Upper lobe of right lung (tissue), 1 donor: ENCODE measurements at regions not wholly inside any gene's neighbourhood (a gene's known extent, or its start where the extent isn't known, plus 50 kb on each side); places are given as distances from the start of the nearest gene placed in this dataset.

Experiments used
- ATAC-seq: fragments of 200-7000 bp; cut with Tn5 transposase; one replicate; pipeline ENCODE4 v1.9.1; 2020; ENCODE audit warnings: mild to moderate bottlenecking, moderate library complexity
- DNase-seq: peaks from one replicate; pipeline ENCODE4 v3.0.0-alpha.2; 2020
- H3K27ac ChIP-seq: fragments of 200-600 bp; one replicate; pipeline ENCODE4 v1.8.0; 2022
- H3K27me3 ChIP-seq: fragments of 200-600 bp; one replicate; pipeline ENCODE4 v1.8.0; 2022; ENCODE audit warnings: mild to moderate bottlenecking
- H3K36me3 ChIP-seq: fragments of 200-600 bp; one replicate; pipeline ENCODE4 v1.8.0; 2022
- H3K4me1 ChIP-seq: fragments of 200-600 bp; one replicate; pipeline ENCODE4 v1.8.0; 2022
- H3K4me3 ChIP-seq: fragments of 200-600 bp; one replicate; pipeline ENCODE4 v1.8.0; 2022; ENCODE audit warnings: mild to moderate bottlenecking
- H3K9me3 ChIP-seq: fragments of 200-600 bp; one replicate; pipeline ENCODE4 v1.8.0; 2022
- CTCF ChIP-seq: fragments of 200-600 bp; IDR thresholded peaks from one replicate; pipeline ENCODE4 v1.8.0; 2022; ENCODE audit warnings: antibody characterized with exemption
- intact Hi-C: fragments of 100-400 bp; cut with DNase I; formaldehyde crosslinking; loops from one replicate; pipeline ENCODE4 v1.11.0; 2022
- donor health status: DM: no; HTN: yes; CAD: no; lungs with severe emphysema.

DNA sequence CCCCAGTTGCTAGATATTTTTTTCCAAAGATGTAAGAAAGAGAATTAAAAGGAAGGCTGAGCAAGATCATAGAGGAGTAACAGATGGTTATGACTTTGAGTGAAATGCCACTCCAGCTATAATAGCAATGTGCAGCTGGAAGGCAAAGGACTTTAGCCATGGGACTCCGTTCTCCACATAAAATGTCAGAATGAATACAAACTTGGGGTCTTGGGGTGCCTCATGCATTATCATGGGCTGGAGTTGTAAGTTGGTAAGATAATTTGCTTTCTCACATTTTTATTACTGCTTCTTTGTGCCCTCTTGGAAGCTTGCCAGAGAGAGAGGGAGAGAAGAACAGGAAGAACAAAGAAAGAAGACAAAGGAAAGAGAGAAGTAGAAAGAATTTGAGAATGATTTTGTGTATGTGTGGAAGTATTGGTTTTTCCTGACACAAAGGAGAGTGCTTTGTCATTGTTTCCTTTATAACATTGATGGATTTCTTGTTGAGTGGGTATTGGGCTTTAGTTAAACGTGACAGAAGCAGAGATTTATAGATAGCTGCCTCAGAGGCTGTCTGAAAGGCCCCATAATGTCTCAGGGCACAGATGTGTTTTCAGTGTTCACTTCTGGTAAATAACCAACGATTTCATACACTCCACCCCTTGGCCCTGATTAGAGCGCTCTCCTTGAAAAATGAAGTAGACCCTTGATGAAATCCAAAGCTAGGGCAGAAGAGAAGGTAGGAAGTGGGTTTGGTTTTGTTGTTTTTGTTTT lies 715.3 kb downstream of the NR2F2 start:
- Histone ChIP-seq H3K36me3 (no peaks in the 10 kb centered on the region), H3K4me3 (no peak overlapping the region), H3K27me3 (no peaks in the 10 kb centered on the region), H3K4me1 (no peaks in the 10 kb centered on the region), H3K9me3 (no peaks in the 10 kb centered on the region), H3K27ac (no peak overlapping the region)
- intact Hi-C loops, result no loop called here
- TF ChIP-seq CTCF, result no peak
- DNase-seq, result no peak
- ATAC-seq, result no peak

GRCh38 chr15:97052513-97052912 lies 722.0 kb downstream of the NR2F2 start:
- Histone ChIP-seq H3K27ac (no peak overlapping the region), H3K4me1 (no peaks in the 10 kb centered on the region), H3K4me3 (no peak overlapping the region), H3K9me3 (no peaks in the 10 kb centered on the region), H3K27me3 (no peaks in the 10 kb centered on the region), H3K36me3 (no peaks in the 10 kb centered on the region)
- DNase-seq, result no peak
- intact Hi-C loops, result no loop called here
- TF ChIP-seq CTCF, result no peak
- ATAC-seq, result no peak

DNA sequence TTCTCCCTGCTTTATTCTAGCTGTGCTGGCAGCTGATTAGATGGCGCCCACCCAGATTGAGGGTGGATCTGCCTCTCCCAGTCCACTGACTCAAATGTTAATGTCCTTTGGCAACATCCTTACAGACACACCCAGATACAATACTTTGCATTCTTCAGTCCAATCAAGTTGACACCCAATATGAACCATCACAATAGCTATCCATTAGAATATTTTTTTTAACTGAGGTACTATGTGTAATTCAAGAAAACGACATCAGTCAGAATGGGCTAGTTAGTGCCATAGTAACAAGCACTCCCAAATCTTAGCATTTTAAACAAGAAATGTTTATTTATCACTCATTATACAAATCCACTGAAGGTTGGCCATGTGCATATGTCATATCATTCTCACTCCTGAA lies 723.1 kb downstream of the NR2F2 start:
- DNase-seq (no peak), ATAC-seq (no peak)
- H3K4me1 ChIP-seq, result no peaks in the 10 kb centered on the region
- H3K9me3 ChIP-seq, result no peaks in the 10 kb centered on the region
- H3K4me3 ChIP-seq, result no peak overlapping the region
- no peaks in the 10 kb centered on the region for H3K36me3 ChIP-seq
- H3K27me3 ChIP-seq, result no peaks in the 10 kb centered on the region
- intact Hi-C loops, result no loop called here
- H3K27ac ChIP-seq, result no peak overlapping the region
- no peak for TF ChIP-seq CTCF

DNA sequence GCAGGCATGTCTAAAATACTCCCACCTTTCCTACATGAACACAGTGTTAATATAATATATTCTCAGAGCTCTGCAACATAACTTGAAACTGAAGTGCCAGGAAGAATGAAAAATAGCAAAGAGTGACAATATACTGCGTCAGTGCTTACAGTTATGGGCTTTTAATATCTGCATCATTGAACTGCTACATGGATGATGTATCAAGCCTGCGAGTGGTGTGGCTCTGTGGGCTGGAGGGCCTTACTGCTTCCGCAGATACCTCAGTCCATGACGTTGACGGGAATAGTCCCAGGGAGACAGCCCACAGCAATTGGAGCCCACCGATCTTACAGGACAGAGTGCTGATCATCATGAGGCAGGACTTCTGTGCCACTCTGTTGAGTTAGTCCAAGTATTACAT lies 727.0 kb downstream of the NR2F2 start:
- intact Hi-C loops, result no loop called here
- ATAC-seq (no peak), DNase-seq (no peak)
- Histone ChIP-seq H3K9me3 (no peaks in the 10 kb centered on the region), H3K27ac (no peak overlapping the region), H3K4me3 (no peak overlapping the region), H3K4me1 (no peaks in the 10 kb centered on the region), H3K36me3 (no peaks in the 10 kb centered on the region), H3K27me3 (no peaks in the 10 kb centered on the region)
- no peak for TF ChIP-seq CTCF

GRCh38 chr15:97059281-97059680 lies 728.8 kb downstream of the NR2F2 start:
- no peaks in the 10 kb centered on the region for H3K36me3 ChIP-seq
- H3K27ac ChIP-seq, result no peak overlapping the region
- no peak for ATAC-seq
- no peaks in the 10 kb centered on the region for H3K27me3 ChIP-seq
- DNase-seq, result no peak
- H3K9me3 ChIP-seq, result no peaks in the 10 kb centered on the region
- no peak for TF ChIP-seq CTCF
- intact Hi-C loops, result no loop called here
- no peak overlapping the region for H3K4me3 ChIP-seq
- no peaks in the 10 kb centered on the region for H3K4me1 ChIP-seq

- ATAC-seq (no peak), DNase-seq (no peak)
Measured at GRCh38 chr15:97061392-97061791, 730.9 kb downstream of the NR2F2 start.

More at GRCh38 chr15:97061392-97061791, 730.9 kb downstream of the NR2F2 start:
- intact Hi-C loops, result no loop called here
- Histone ChIP-seq H3K36me3 (no peaks in the 10 kb centered on the region), H3K27me3 (no peaks in the 10 kb centered on the region), H3K9me3 (no peaks in the 10 kb centered on the region), H3K4me3 (no peak overlapping the region), H3K4me1 (no peaks in the 10 kb centered on the region), H3K27ac (no peak overlapping the region)
- TF ChIP-seq CTCF, result no peak
